Epithelial cell of esophagus (primary cell): ENCODE measurements at regions not wholly inside any gene's neighbourhood (a gene's known extent, or its start where the extent isn't known, plus 50 kb on each side); places are given as distances from the start of the nearest gene placed in this dataset.

ENCODE experiments used
- DNase-seq: peaks from one replicate; pipeline ENCODE4 v3.0.0; 2010; ENCODE audit warnings: low read depth
- H3K4me3 ChIP-seq: 2 replicates; pipeline ENCODE4 v1.5.1; 2011; ENCODE audit warnings: mild to moderate bottlenecking, low read length, control low read depth
- CTCF ChIP-seq: IDR thresholded peaks from 2 replicates; pipeline ENCODE4 v1.5.1; 2011; ENCODE audit warnings: low read depth, mild to moderate bottlenecking, low read length, control low read depth, inconsistent platforms; ENCODE audit not compliant: insufficient read depth; ENCODE audit errors: missing control alignments

- TF ChIP-seq CTCF = no peak
- no peak for DNase-seq
Measured at GRCh38 chr7:131190146-131190545, 137.5 kb upstream of the MKLN1 start.

DNA sequence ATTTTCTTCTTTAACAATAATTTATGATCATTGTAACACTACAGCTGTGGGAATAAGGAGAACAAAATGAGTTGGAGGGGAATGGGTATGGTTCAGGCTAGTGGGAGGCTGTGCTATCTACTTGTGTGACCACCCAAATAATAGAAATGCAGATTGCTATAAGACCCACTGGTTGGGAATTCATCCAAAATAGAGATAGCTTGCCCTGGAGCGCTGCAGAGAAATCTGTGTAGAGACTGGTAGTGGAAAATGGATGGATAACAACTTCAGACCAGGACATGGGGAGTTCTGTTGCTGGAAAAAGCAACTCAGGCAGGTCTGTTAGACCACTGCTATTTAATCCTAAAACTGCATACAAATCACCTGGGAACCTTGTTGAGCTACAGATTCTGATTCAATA, 137.1 kb upstream of the MKLN1 start:
- no peak for DNase-seq
- no peak for TF ChIP-seq CTCF
- no peak overlapping the region for H3K4me3 ChIP-seq

More at GRCh38 chr7:131190146-131190545, 137.5 kb upstream of the MKLN1 start:
- no peak overlapping the region for H3K4me3 ChIP-seq

DNA sequence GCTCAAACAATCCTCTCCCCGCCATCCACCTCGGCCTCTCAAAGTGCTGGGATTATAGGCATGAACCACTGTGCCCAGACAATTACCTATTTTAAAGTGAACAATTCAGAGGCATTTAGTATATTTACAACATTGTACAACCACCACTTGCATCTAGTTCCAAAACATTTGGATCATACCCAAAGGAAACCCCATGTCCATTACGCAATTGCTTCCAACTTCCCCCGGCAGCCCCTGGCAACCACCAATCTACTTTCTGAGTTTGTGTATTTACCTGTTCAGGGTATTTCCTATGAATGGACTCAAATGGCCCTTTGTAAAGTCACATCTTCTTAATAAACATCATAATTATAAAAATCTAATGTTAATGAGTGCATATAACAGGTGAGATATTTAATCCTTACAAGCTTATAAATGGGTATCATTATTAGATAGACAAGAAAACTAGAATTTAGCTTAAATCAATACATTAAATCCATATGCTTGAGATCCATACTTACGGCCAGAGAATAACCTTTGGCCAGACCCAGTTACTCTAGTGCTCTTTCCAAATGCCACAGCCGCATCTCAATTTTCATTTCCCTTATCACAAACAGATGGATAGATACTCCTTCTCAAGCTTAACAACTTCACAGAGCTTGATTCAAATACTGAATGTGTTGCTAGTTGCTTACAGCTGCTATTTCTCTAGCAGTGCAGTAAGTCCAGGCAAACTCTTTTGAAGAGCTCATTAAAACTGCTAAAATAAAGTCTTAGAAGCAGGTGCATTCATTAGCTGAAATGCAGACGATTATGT, 133.4 kb upstream of the MKLN1 start:
- H3K4me3 ChIP-seq = no peak overlapping the region
- DNase-seq = no peak
- no peak for TF ChIP-seq CTCF

GRCh38 chr7:131196803-131197202, 130.9 kb upstream of the MKLN1 start:
- no peak for TF ChIP-seq CTCF
- peak; percentile 48 for DNase-seq
- no peak overlapping the region for H3K4me3 ChIP-seq

- DNase-seq = no peak
Measured at GRCh38 chr7:131197920-131198615, 129.6 kb upstream of the MKLN1 start.

DNA sequence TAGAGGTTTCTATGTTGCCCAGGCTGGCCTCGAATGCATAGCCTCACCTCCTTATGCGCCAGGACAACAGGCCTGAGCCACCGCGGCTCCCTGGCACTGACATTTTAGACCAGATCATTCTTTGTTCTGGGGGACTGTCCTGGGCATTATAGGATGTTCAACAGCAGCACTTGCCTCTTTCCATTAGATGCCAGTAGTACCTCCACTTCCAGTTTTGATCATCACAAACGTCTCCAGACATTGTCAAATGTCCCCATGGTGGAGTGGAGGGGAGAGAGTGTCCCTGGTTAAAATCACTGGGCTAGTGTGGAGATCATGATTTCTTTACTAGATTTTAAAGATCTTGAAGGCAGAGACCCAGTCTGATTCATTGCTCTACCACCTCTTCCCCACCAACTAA, 125.2 kb upstream of the MKLN1 start:
- no peak overlapping the region for H3K4me3 ChIP-seq
- no peak for TF ChIP-seq CTCF

More at GRCh38 chr7:131197920-131198615, 129.6 kb upstream of the MKLN1 start:
- TF ChIP-seq CTCF = no peak
- H3K4me3 ChIP-seq = no peak overlapping the region

More for the DNA sequence above, 125.2 kb upstream of the MKLN1 start:
- no peak for DNase-seq
